GM18873 (cell line): ENCODE measurements at regions not wholly inside any gene's neighbourhood (a gene's known extent, or its start where the extent isn't known, plus 50 kb on each side); places are given as distances from the start of the nearest gene placed in this dataset.

ENCODE experiments used
- ATAC-seq: cut with Tn5 transposase; IDR thresholded peaks from one replicate; pipeline ENCODE4 v1.9.1; 2021; ENCODE audit warnings: mild to moderate bottlenecking, moderate library complexity, moderate number of reproducible peaks; ENCODE audit not compliant: unreplicated experiment, low FRiP score

GRCh38 chr2:16338026-16338425 is 327.6 kb downstream of the CYRIA start:
- no peak for ATAC-seq

GRCh38 chr2:16336916-16337315 is 328.7 kb downstream of the CYRIA start:
- ATAC-seq: no peak

GRCh38 chr2:16336491-16336890 is 329.1 kb downstream of the CYRIA start:
- no peak for ATAC-seq

- ATAC-seq: no peak
Observed at GRCh38 chr2:16335947-16336346, 329.7 kb downstream of the CYRIA start.

- ATAC-seq: no peak
Observed at GRCh38 chr2:16335604-16335930, 330.1 kb downstream of the CYRIA start.

GRCh38 chr2:16334886-16335603 is 330.6 kb downstream of the CYRIA start:
- no peak for ATAC-seq

- ATAC-seq: no peak
Observed at GRCh38 chr2:16334366-16334765, 331.3 kb downstream of the CYRIA start.

- ATAC-seq: no peak
Observed at GRCh38 chr2:16333681-16334080, 332.0 kb downstream of the CYRIA start.

- no peak for ATAC-seq
Observed at GRCh38 chr2:16332681-16333557, 332.7 kb downstream of the CYRIA start.

GRCh38 chr2:16331772-16332171 is 333.9 kb downstream of the CYRIA start:
- ATAC-seq: no peak

- no peak for ATAC-seq
Observed at GRCh38 chr2:16330982-16331381, 334.7 kb downstream of the CYRIA start.

GRCh38 chr2:16330571-16330970 is 335.1 kb downstream of the CYRIA start:
- ATAC-seq: no peak

- no peak for ATAC-seq
Observed at GRCh38 chr2:16330012-16330411, 335.6 kb downstream of the CYRIA start.

GRCh38 chr2:16329421-16329820 is 336.2 kb downstream of the CYRIA start:
- ATAC-seq: no peak

- no peak for ATAC-seq
Observed at GRCh38 chr2:16328521-16329190, 337.0 kb downstream of the CYRIA start.

GRCh38 chr2:16327326-16327725 is 338.3 kb downstream of the CYRIA start:
- ATAC-seq: no peak

- no peak for ATAC-seq
Observed at GRCh38 chr2:16326711-16327300, 338.8 kb downstream of the CYRIA start.

GRCh38 chr2:16325976-16326510 is 339.6 kb downstream of the CYRIA start:
- no peak for ATAC-seq

GRCh38 chr2:16325016-16325975 is 340.3 kb downstream of the CYRIA start:
- no peak for ATAC-seq

GRCh38 chr2:16324544-16324937 is 341.1 kb downstream of the CYRIA start:
- no peak for ATAC-seq
